PC-3 (cell line): ENCODE measurements at regions not wholly inside any gene's neighbourhood (a gene's known extent, or its start where the extent isn't known, plus 50 kb on each side); places are given as distances from the start of the nearest gene placed in this dataset.

Experiments used
- CTCF ChIP-seq: fragments of 300-600 bp; sonication (generic); conservative IDR thresholded peaks from 2 replicates; pipeline ENCODE4 v1.5.1; 2017; ENCODE audit warnings: antibody characterized with exemption, low read depth, mild to moderate bottlenecking, low read length
- EZH2 ChIP-seq: fragments of 300-600 bp; sonication (generic); IDR thresholded peaks from one replicate; pipeline ENCODE4 v1.6.1; 2017; ENCODE audit warnings: antibody characterized with exemption, mild to moderate bottlenecking, low read length; ENCODE audit not compliant: unreplicated experiment
- EZH2phosphoT487 ChIP-seq: fragments of 300-600 bp; sonication (generic); IDR thresholded peaks from 2 replicates; pipeline ENCODE4 v1.6.1; 2018; ENCODE audit warnings: mild to moderate bottlenecking, antibody characterized with exemption, low read length, borderline replicate concordance

GRCh38 chr2:66641685-66642084 lies 206.8 kb downstream of the MEIS1 start:
- TF ChIP-seq CTCF (no peak), EZH2 (no peak), EZH2phosphoT487 (no peak)
